SK-N-SH (cell line): ENCODE measurements at regions not wholly inside any gene's neighbourhood (a gene's known extent, or its start where the extent isn't known, plus 50 kb on each side); places are given as distances from the start of the nearest gene placed in this dataset.

ENCODE experiments used
- CTCF ChIA-PET: fragments of 300-600, 350-600 bp; formaldehyde crosslinking; extraction: SDS; loops from one replicate; lab custom pipeline; 2021; lab: Yijun Ruan, JAX
- POLR2A ChIA-PET: fragments of 350-600 bp; sonication (Branson Sonifier 250); formaldehyde crosslinking; extraction: SDS; loops from one replicate; lab custom pipeline; 2020; ENCODE audit warnings: antibody characterized with exemption, inconsistent platforms; lab: Yijun Ruan, JAX
- DNase-seq: peaks from one replicate; pipeline ENCODE4 v3.0.0; 2012
- H2AFZ ChIP-seq: fragments of 200-600 bp; sonication (generic); 2 replicates; pipeline ENCODE4 v1.8.1; 2016; ENCODE audit warnings: antibody characterized with exemption, mild to moderate bottlenecking, low read depth
- H3F3A ChIP-seq: fragments of 200-600 bp; sonication (generic); replicated peaks from 2 replicates; pipeline ENCODE3; 2016; ENCODE audit warnings: antibody characterized with exemption, mild to moderate bottlenecking; ENCODE audit not compliant: insufficient read depth
- H3K27ac ChIP-seq, 2 experiments: fragments of 200-500 bp in 1 of 2; fragments of 200-600 bp in 1 of 2; sonication (Bioruptor generic) in 1 of 2; sonication (generic), shearing (Covaris generic) in 1 of 2; 2 replicates each; pipeline versions ENCODE4 v1.5.1 to v1.6.1; 2014 to 2016; ENCODE audit warnings: low read depth in 2 of 2, inconsistent platforms in 1 of 2, low read length in 1 of 2, mild to moderate bottlenecking in 1 of 2, mixed read lengths in 1 of 2
- H3K27me3 ChIP-seq: fragments of 200-600 bp; sonication (generic), shearing (Covaris generic); 2 replicates; pipeline ENCODE4 v1.6.1; 2016; ENCODE audit warnings: mixed run types; ENCODE audit not compliant: insufficient read depth
- H3K36me3 ChIP-seq, 2 experiments: fragments of 200-500 bp in 1 of 2; fragments of 200-600 bp in 1 of 2; sonication (Bioruptor generic) in 1 of 2; sonication (generic) in 1 of 2; replicated peaks in 1 of 2; 2 replicates each; pipeline versions ENCODE3 to v1.5.1; 2014 to 2016; ENCODE audit warnings: low read length in 1 of 2, mild to moderate bottlenecking in 1 of 2; ENCODE audit not compliant: insufficient read depth in 2 of 2, control insufficient read depth in 1 of 2
- H3K4me1 ChIP-seq, 2 experiments: fragments of 200-500 bp in 1 of 2; fragments of 200-600 bp in 1 of 2; sonication (Bioruptor generic) in 1 of 2; sonication (generic), shearing (Covaris generic) in 1 of 2; 2 replicates each; pipeline versions ENCODE4 v1.5.1 to v1.6.1; 2014 to 2016; ENCODE audit warnings: low read depth in 1 of 2, low read length in 1 of 2, mixed run types in 1 of 2; ENCODE audit not compliant: insufficient read depth in 2 of 2, control insufficient read depth in 1 of 2
- H3K4me2 ChIP-seq: fragments of 200-600 bp; sonication (generic), shearing (Covaris generic); 2 replicates; pipeline ENCODE4 v1.6.1; 2017; ENCODE audit warnings: mixed run types
- H3K4me3 ChIP-seq, 2 experiments: fragments of 200-500 bp in 1 of 2; fragments of 200-600 bp in 1 of 2; sonication (Bioruptor generic) in 1 of 2; sonication (generic), shearing (Covaris generic) in 1 of 2; 2 replicates each; pipeline versions ENCODE4 v1.5.1 to v1.8.1; 2014 to 2016; ENCODE audit warnings: low read depth in 2 of 2, inconsistent platforms in 1 of 2, low read length in 1 of 2, mild to moderate bottlenecking in 1 of 2, mixed read lengths in 1 of 2, moderate library complexity in 1 of 2
- H3K79me2 ChIP-seq: fragments of 200-600 bp; sonication (generic); 2 replicates; pipeline ENCODE4 v1.8.1; 2017; ENCODE audit warnings: mild to moderate bottlenecking; ENCODE audit not compliant: insufficient read depth
- H3K9ac ChIP-seq: fragments of 200-600 bp; sonication (generic); 2 replicates; pipeline ENCODE4 v1.6.1; 2017; ENCODE audit warnings: mixed run types
- H3K9me2 ChIP-seq: fragments of 200-600 bp; sonication (generic); 2 replicates; pipeline ENCODE4 v1.6.1; 2017; ENCODE audit warnings: mixed run types
- H3K9me3 ChIP-seq: fragments of 200-600 bp; sonication (generic); 2 replicates; pipeline ENCODE4 v1.6.1; 2017; ENCODE audit warnings: mixed run types, mild to moderate bottlenecking, moderate library complexity
- H4K20me1 ChIP-seq: fragments of 200-600 bp; sonication (generic); 2 replicates; pipeline ENCODE4 v1.6.1; 2017; ENCODE audit warnings: mild to moderate bottlenecking, mixed run types; ENCODE audit not compliant: insufficient read depth
- EP300 ChIP-seq, 2 experiments: IDR thresholded peaks; 2 replicates each; pipeline versions ENCODE4 v1.4.0 to v1.6.1; 2012; ENCODE audit warnings: borderline replicate concordance in 1 of 2, low read depth in 1 of 2, low read length in 1 of 2
- GABPA ChIP-seq: IDR thresholded peaks from 2 replicates; pipeline ENCODE4 v1.4.0; 2012; ENCODE audit warnings: low read depth, mild to moderate bottlenecking
- JUND ChIP-seq: IDR thresholded peaks from 2 replicates; pipeline ENCODE4 v1.4.0; 2012
- NRF1 ChIP-seq: IDR thresholded peaks from 2 replicates; pipeline ENCODE4 v1.6.1; 2012; ENCODE audit warnings: low read depth, mild to moderate bottlenecking, low read length
- RCOR1 ChIP-seq: fragments of 150-350 bp; IDR thresholded peaks from 2 replicates; pipeline ENCODE4 v1.6.1; 2017; ENCODE audit warnings: antibody characterized with exemption, low read length
- TCF12 ChIP-seq: IDR thresholded peaks from 2 replicates; pipeline ENCODE4 v1.4.0; 2012
- YY1 ChIP-seq: IDR thresholded peaks from 2 replicates; pipeline ENCODE4 v1.4.0; 2012; ENCODE audit warnings: low read depth, mild to moderate bottlenecking
- WGBS: methylation state at CpG from one replicate; pipeline ENCODE4 v1.1.6; 2017; ENCODE audit warnings: low lambda C conversion rate; 5-methylcytosine and 5-hydroxymethylcytosine counted together
- TF ChIP-seq, protein P1 (sequence below): fragments of 150-350 bp; IDR thresholded peaks from 2 replicates; pipeline ENCODE4 v1.6.1; 2017; ENCODE audit warnings: antibody characterized with exemption, low read length, low read depth, borderline replicate concordance
- TF ChIP-seq, protein P2 (sequence below): IDR thresholded peaks from 2 replicates; pipeline ENCODE4; 2012

DNA sequence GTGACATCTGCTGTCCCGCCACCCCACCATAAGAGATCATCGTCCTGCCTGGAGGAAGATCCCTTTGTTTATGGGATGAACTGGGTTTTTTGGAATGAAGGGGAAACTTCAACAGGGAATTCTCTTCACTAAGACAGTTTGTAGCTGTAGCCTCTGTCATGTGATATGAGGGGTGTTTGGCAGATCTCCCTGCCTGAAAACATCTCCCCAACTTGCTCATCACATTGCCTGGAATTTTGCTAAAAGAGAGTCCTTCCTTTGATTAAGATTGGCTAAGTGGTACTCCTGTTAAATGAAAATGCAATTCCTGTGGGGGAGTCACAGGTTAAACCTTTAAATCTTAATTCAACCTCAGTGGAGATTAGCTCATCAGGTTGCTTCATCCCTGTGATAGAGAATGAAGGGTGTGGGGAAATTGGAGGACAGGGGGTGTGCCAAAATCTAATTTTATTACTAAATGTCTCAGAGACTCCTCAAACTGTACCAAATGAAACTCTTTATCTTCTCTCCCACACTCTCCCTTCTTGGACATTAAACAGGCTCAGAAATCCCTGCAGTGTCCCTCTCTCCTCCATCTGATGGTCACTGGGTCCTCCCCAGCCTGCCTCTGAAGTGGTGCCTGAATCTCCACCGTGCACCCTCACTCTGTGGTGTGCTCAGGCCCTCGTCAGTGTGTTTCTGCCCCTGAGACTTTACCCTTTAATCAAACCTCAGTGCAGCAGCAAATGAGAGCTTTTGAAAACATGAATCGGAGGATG lies 54.8 kb downstream of the IER5 start:
- no peaks in the 10 kb centered on the region for H3K9me3 ChIP-seq
- H3K9ac ChIP-seq, result no peak overlapping the region
- H3K4me1 ChIP-seq, result peaks cover 4 to 29% of the 10 kb centered on the region in 2 experiments; a peak in 3 of 4 replicates
- no peak overlapping the region for H2AFZ ChIP-seq
- 50% methylated on average over 5 of the region's 5 CpGs for WGBS
- no peaks in the 10 kb centered on the region for H3F3A ChIP-seq
- H3K27me3 ChIP-seq, result no peaks in the 10 kb centered on the region
- no peak for DNase-seq
- ChIA-PET CTCF (interaction anchor here (0.7 to 7.1 kb wide), 50 partner anchors 7 to 636 kb away, joined by 3 to 145 read pairs (median 8); partner anchors contain the start of genes IER5, MR1 and STX6), POLR2A (interaction anchor here (1.5 to 3.8 kb wide), 3 partner anchors 47 to 121 kb away, joined by 5 to 24 read pairs (median 8); partner anchors contain the start of gene IER5)
- H3K4me3 ChIP-seq, result no peak overlapping the region
- H4K20me1 ChIP-seq, result no peaks in the 10 kb centered on the region
- H3K9me2 ChIP-seq, result no peaks in the 10 kb centered on the region
- H3K4me2 ChIP-seq, result no peak overlapping the region
- H3K36me3 ChIP-seq, result no peaks in the 10 kb centered on the region
- H3K79me2 ChIP-seq, result no peaks in the 10 kb centered on the region
- H3K27ac ChIP-seq, result no peak overlapping the region
- TF ChIP-seq YY1 (no peak), RCOR1 (no peak)

DNA sequence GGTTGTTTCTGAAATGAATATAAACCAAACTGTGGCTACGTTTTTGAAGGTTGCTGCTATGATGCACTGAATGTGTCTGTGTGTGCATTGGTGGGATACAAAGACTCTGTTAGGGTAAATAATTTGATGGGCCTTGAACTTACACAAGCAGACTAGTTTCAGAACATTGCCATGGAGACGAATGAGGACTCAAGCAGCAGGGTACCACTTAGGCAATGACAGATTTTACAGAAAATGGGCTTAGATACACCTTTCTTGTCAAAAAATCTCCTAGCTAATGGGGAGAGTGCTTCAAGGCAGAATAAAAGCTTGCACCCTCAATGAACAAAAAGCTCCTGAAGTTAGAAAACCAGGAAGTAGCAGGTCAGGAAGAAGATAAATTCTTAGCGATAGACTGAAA lies 55.7 kb downstream of the IER5 start:
- no peaks in the 10 kb centered on the region for H3K36me3 ChIP-seq
- WGBS, result 68% methylated on average over 3 of the region's 3 CpGs
- H3F3A ChIP-seq, result no peaks in the 10 kb centered on the region
- TF ChIP-seq, protein P1, sequence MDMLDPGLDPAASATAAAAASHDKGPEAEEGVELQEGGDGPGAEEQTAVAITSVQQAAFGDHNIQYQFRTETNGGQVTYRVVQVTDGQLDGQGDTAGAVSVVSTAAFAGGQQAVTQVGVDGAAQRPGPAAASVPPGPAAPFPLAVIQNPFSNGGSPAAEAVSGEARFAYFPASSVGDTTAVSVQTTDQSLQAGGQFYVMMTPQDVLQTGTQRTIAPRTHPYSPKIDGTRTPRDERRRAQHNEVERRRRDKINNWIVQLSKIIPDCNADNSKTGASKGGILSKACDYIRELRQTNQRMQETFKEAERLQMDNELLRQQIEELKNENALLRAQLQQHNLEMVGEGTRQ, result no peak
- TF ChIP-seq YY1 (no peak), JUND (no peak), GABPA (no peak), NRF1 (no peak), EP300 (IDR thresholded peaks at IDR 0.05; ENCODE audit: borderline replicate concordance in 1 of 2, low read depth in 1 of 2, low read length in 1 of 2) (no peak), TCF12 (no peak)
- TF ChIP-seq, protein P2, sequence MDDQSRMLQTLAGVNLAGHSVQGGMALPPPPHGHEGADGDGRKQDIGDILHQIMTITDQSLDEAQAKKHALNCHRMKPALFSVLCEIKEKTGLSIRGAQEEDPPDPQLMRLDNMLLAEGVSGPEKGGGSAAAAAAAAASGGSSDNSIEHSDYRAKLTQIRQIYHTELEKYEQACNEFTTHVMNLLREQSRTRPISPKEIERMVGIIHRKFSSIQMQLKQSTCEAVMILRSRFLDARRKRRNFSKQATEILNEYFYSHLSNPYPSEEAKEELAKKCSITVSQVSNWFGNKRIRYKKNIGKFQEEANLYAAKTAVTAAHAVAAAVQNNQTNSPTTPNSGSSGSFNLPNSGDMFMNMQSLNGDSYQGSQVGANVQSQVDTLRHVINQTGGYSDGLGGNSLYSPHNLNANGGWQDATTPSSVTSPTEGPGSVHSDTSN, result no peak
- TF ChIP-seq, all 33 proteins: peak for 0
- ChIA-PET POLR2A (interaction anchor here (3.8 kb wide), 1 partner anchor 55 kb away, joined by 24 read pairs; the partner anchor contains the start of gene IER5), CTCF (interaction anchor here (0.9 to 7.1 kb wide), 12 partner anchors 9 to 280 kb away, joined by 3 to 145 read pairs (median 28); partner anchors contain the start of genes IER5 and MR1)
- Histone ChIP-seq H3K4me3 (no peak overlapping the region), H4K20me1 (no peaks in the 10 kb centered on the region), H2AFZ (no peak overlapping the region), H3K27me3 (no peaks in the 10 kb centered on the region), H3K4me1 (peaks cover 4 to 29% of the 10 kb centered on the region in 2 experiments; a peak in 3 of 4 replicates), H3K4me2 (no peak overlapping the region), H3K9me3 (no peaks in the 10 kb centered on the region), H3K27ac (no peak overlapping the region), H3K9me2 (no peaks in the 10 kb centered on the region), H3K9ac (no peak overlapping the region), H3K79me2 (no peaks in the 10 kb centered on the region)
- no peak for DNase-seq
